Activated naive CD8-positive, alpha-beta T cell (primary cell): ENCODE measurements at regions not wholly inside any gene's neighbourhood (a gene's known extent, or its start where the extent isn't known, plus 50 kb on each side); places are given as distances from the start of the nearest gene placed in this dataset.

Source experiments
- H3K27ac Mint-ChIP-seq: one replicate; pipeline ENCODE4 v1.8.0; 2021; ENCODE audit warnings: mixed read lengths
- H3K27me3 Mint-ChIP-seq: one replicate; pipeline ENCODE4 v1.8.0; 2021; ENCODE audit warnings: mixed read lengths
- H3K36me3 Mint-ChIP-seq: one replicate; pipeline ENCODE4 v1.8.0; 2021; ENCODE audit warnings: mixed read lengths
- H3K4me1 Mint-ChIP-seq: one replicate; pipeline ENCODE4 v1.8.0; 2021; ENCODE audit warnings: low read depth, mixed read lengths
- H3K4me3 Mint-ChIP-seq: one replicate; pipeline ENCODE4 v1.8.0; 2021; ENCODE audit warnings: mild to moderate bottlenecking, mixed read lengths
- H3K9me3 Mint-ChIP-seq: one replicate; pipeline ENCODE4 v1.8.0; 2021; ENCODE audit warnings: low read depth, mixed read lengths

GRCh38 chr2:136049011-136049742 is 63.8 kb upstream of the DARS1 start:
- Mint-ChIP-seq H3K4me3 (peak overlapping the region; percentile 5), H3K27me3 (no peaks in the 10 kb centered on the region), H3K27ac (peak overlapping the region; percentile 96), H3K9me3 (no peaks in the 10 kb centered on the region), H3K4me1 (peaks cover 87% of the 10 kb centered on the region), H3K36me3 (no peaks in the 10 kb centered on the region)

GRCh38 chr2:136045835-136046570 is 60.6 kb upstream of the DARS1 start:
- H3K36me3 Mint-ChIP-seq = no peaks in the 10 kb centered on the region
- H3K27me3 Mint-ChIP-seq = no peaks in the 10 kb centered on the region
- H3K27ac Mint-ChIP-seq = no peak overlapping the region
- no peaks in the 10 kb centered on the region for H3K9me3 Mint-ChIP-seq
- no peak overlapping the region for H3K4me3 Mint-ChIP-seq
- H3K4me1 Mint-ChIP-seq = peaks cover 63% of the 10 kb centered on the region

- H3K4me1 Mint-ChIP-seq = peaks cover 56% of the 10 kb centered on the region
- H3K27ac Mint-ChIP-seq = no peak overlapping the region
- no peaks in the 10 kb centered on the region for H3K9me3 Mint-ChIP-seq
- H3K36me3 Mint-ChIP-seq = no peaks in the 10 kb centered on the region
- H3K27me3 Mint-ChIP-seq = no peaks in the 10 kb centered on the region
- H3K4me3 Mint-ChIP-seq = no peak overlapping the region
Measured at GRCh38 chr2:136045344-136045743, 59.9 kb upstream of the DARS1 start.
